OCI-LY7 (cell line): ENCODE measurements at regions not wholly inside any gene's neighbourhood (a gene's known extent, or its start where the extent isn't known, plus 50 kb on each side); places are given as distances from the start of the nearest gene placed in this dataset.

ENCODE experiments used
- CTCF ChIP-seq: fragments of 200-600 bp; sonication (generic); conservative IDR thresholded peaks from 2 replicates; pipeline ENCODE4 v1.5.1; 2014; ENCODE audit warnings: mild to moderate bottlenecking, antibody characterized with exemption, low read length, moderate library complexity, mixed read lengths
- EZH2phosphoT487 ChIP-seq: fragments of 200-600 bp; sonication (generic); IDR thresholded peaks from 2 replicates; pipeline ENCODE4 v1.6.1; 2018; ENCODE audit warnings: low read depth, borderline replicate concordance, mild to moderate bottlenecking, mixed run types, antibody characterized with exemption, low read length, moderate library complexity, mixed read lengths

GRCh38 chr4:125744891-125745364, 430.2 kb downstream of the FAT4 start:
- TF ChIP-seq CTCF (no peak), EZH2phosphoT487 (no peak)
